ENCODE measurements at regions not wholly inside any gene's neighbourhood (a gene's known extent, or its start where the extent isn't known, plus 50 kb on each side); places are given as distances from the start of the nearest gene placed in this dataset.

- Histone ChIP-seq H3K36me3 (ENCODE audit: control insufficient read depth, insufficient read depth, low read length) (no peaks in the 10 kb centered on the region), H3K4me3 (ENCODE audit: low read depth, low read length) (no peak overlapping the region), H3K27me3 (ENCODE audit: control insufficient read depth, insufficient read depth, low read length) (no peaks in the 10 kb centered on the region)
- DNase-seq (ENCODE audit: low read depth) = no peak
- no peak for TF ChIP-seq CTCF (IDR thresholded peaks at IDR 0.05; ENCODE audit: insufficient read depth, low read length, poor library complexity, severe bottlenecking)
Observed at GRCh38 chr12:114961491-114961890, 277.5 kb upstream of the TBX3 start.

GRCh38 chr12:114958538-114958937 is 274.6 kb upstream of the TBX3 start:
- no peak for DNase-seq (ENCODE audit: low read depth)
- no peaks in the 10 kb centered on the region for H3K36me3 ChIP-seq (ENCODE audit: control insufficient read depth, insufficient read depth, low read length)
- no peak for TF ChIP-seq CTCF (IDR thresholded peaks at IDR 0.05; ENCODE audit: insufficient read depth, low read length, poor library complexity, severe bottlenecking)
- H3K4me3 ChIP-seq (ENCODE audit: low read depth, low read length) = no peak overlapping the region
- no peaks in the 10 kb centered on the region for H3K27me3 ChIP-seq (ENCODE audit: control insufficient read depth, insufficient read depth, low read length)

- TF ChIP-seq CTCF (IDR thresholded peaks at IDR 0.05; ENCODE audit: insufficient read depth, low read length, poor library complexity, severe bottlenecking) = no peak
- H3K4me3 ChIP-seq (ENCODE audit: low read depth, low read length) = no peak overlapping the region
- H3K27me3 ChIP-seq (ENCODE audit: control insufficient read depth, insufficient read depth, low read length) = no peaks in the 10 kb centered on the region
- no peak for DNase-seq (ENCODE audit: low read depth)
- no peaks in the 10 kb centered on the region for H3K36me3 ChIP-seq (ENCODE audit: control insufficient read depth, insufficient read depth, low read length)
Observed at GRCh38 chr12:114957225-114957624, 273.2 kb upstream of the TBX3 start.

- no peak for DNase-seq (ENCODE audit: low read depth)
- H3K4me3 ChIP-seq (ENCODE audit: low read depth, low read length) = no peak overlapping the region
- no peak for TF ChIP-seq CTCF (IDR thresholded peaks at IDR 0.05; ENCODE audit: insufficient read depth, low read length, poor library complexity, severe bottlenecking)
Observed at GRCh38 chr12:114955414-114956014, 271.5 kb upstream of the TBX3 start.

GRCh38 chr12:114954511-114955055 is 270.6 kb upstream of the TBX3 start:
- no peak for TF ChIP-seq CTCF (IDR thresholded peaks at IDR 0.05; ENCODE audit: insufficient read depth, low read length, poor library complexity, severe bottlenecking)
- H3K27me3 ChIP-seq (ENCODE audit: control insufficient read depth, insufficient read depth, low read length) = no peaks in the 10 kb centered on the region
- no peak for DNase-seq (ENCODE audit: low read depth)
- H3K4me3 ChIP-seq (ENCODE audit: low read depth, low read length) = no peak overlapping the region
- no peaks in the 10 kb centered on the region for H3K36me3 ChIP-seq (ENCODE audit: control insufficient read depth, insufficient read depth, low read length)

More at GRCh38 chr12:114955414-114956014, 271.5 kb upstream of the TBX3 start:
- Histone ChIP-seq H3K27me3 (ENCODE audit: control insufficient read depth, insufficient read depth, low read length) (no peaks in the 10 kb centered on the region), H3K36me3 (ENCODE audit: control insufficient read depth, insufficient read depth, low read length) (no peaks in the 10 kb centered on the region)

Data from kidney epithelial cell (primary cell).